HCT116 (cell line): ENCODE measurements at regions not wholly inside any gene's neighbourhood (a gene's known extent, or its start where the extent isn't known, plus 50 kb on each side); places are given as distances from the start of the nearest gene placed in this dataset.

Experiments used
- ATAC-seq: fragments of 200-7000 bp; cut with Tn5 transposase; 2 replicates; pipeline ENCODE4 v1.9.1; 2020; ENCODE audit warnings: mild to moderate bottlenecking, moderate library complexity
- BruUV-seq: library from RNA; stranded (reverse); fragments of 400-500 nt; replicated peaks from 2 replicates; lab custom pipeline; 2021; lab: Mats Ljungman, UMichigan
- CTCF ChIA-PET: fragments of 300-600 bp; sonication (Branson Sonifier 250); formaldehyde crosslinking; loops from one replicate; lab custom pipeline; 2021; ENCODE audit warnings: antibody characterized with exemption; lab: Charles Lee
- POLR2A ChIA-PET: fragments of 300-600, 350-600 bp; sonication (Branson Sonifier 250); formaldehyde crosslinking; loops from one replicate; lab custom pipeline; 2021; ENCODE audit warnings: antibody characterized with exemption; lab: Charles Lee
- RAD21 ChIA-PET, 2 experiments: fragments of 300-600 bp; sonication (Branson Sonifier 250); formaldehyde crosslinking; loops; one replicate each; lab custom pipeline; 2023; ENCODE audit warnings: low total read pairs in 2 of 2; ENCODE audit not compliant: uncharacterized antibody in 2 of 2, unreplicated experiment in 2 of 2, low non-redundant PET in 1 of 2; lab: Charles Lee
- DNase-seq: peaks from one replicate; pipeline ENCODE4 v3.0.0-alpha.2; 2010; ENCODE audit warnings: low read depth, low spot score
- H2AFZ ChIP-seq: fragments of 200-600 bp; shearing (Covaris generic), sonication (generic); 2 replicates; pipeline ENCODE4 v1.6.1; 2017; ENCODE audit warnings: low read depth, mixed run types, mixed read lengths, antibody characterized with exemption, low read length; ENCODE audit not compliant: poor library complexity, severe bottlenecking
- H3K27ac ChIP-seq: 2 replicates; pipeline ENCODE4 v1.5.1; 2012; ENCODE audit warnings: low read depth, low read length
- H3K27me3 ChIP-seq: fragments of 200-600 bp; sonication (generic); 2 replicates; pipeline ENCODE4 v1.6.1; 2016; ENCODE audit warnings: mixed run types, low read length, mixed read lengths; ENCODE audit not compliant: insufficient read depth
- H3K36me3 ChIP-seq, 2 experiments: fragments of 200-500 bp in 1 of 2; fragments of 200-600 bp in 1 of 2; sonication (Bioruptor generic) in 1 of 2; sonication (generic) in 1 of 2; 2 replicates each; pipeline versions ENCODE4 v1.5.1 to v1.6.1; 2014 to 2016; ENCODE audit warnings: low read length in 2 of 2, inconsistent platforms in 1 of 2, mixed read lengths in 1 of 2, mixed run types in 1 of 2; ENCODE audit not compliant: insufficient read depth in 2 of 2, control insufficient read depth in 1 of 2
- H3K4me1 ChIP-seq, 2 experiments: fragments of 200-600 bp in 1 of 2; sonication (generic) in 1 of 2; 2 replicates each; pipeline versions ENCODE4 v1.5.1 to v1.6.1; 2012 to 2017; ENCODE audit warnings: low read length in 2 of 2, inconsistent platforms in 1 of 2, mild to moderate bottlenecking in 1 of 2, mixed read lengths in 1 of 2, mixed run types in 1 of 2, moderate library complexity in 1 of 2; ENCODE audit not compliant: insufficient read depth in 2 of 2, control insufficient read depth in 1 of 2
- H3K4me2 ChIP-seq: fragments of 200-600 bp; sonication (generic); 2 replicates; pipeline ENCODE4 v1.6.1; 2017; ENCODE audit warnings: mixed run types, low read length, mixed read lengths
- H3K4me3 ChIP-seq, 2 experiments: fragments of 200-600 bp in 1 of 2; sonication (generic) in 1 of 2; replicated peaks in 1 of 2; 2 replicates each; pipeline ENCODE4 v1.5.1; 2011 to 2016; ENCODE audit warnings: low read length in 2 of 2, control low read depth in 1 of 2, low read depth in 1 of 2, mild to moderate bottlenecking in 1 of 2, mixed read lengths in 1 of 2, mixed run types in 1 of 2
- H3K79me2 ChIP-seq: fragments of 200-600 bp; sonication (generic); 2 replicates; pipeline ENCODE4 v1.6.1; 2017; ENCODE audit warnings: mild to moderate bottlenecking, mixed run types, low read length, moderate library complexity, mixed read lengths; ENCODE audit not compliant: insufficient read depth
- H3K9ac ChIP-seq: fragments of 200-600 bp; sonication (generic); 2 replicates; pipeline ENCODE4 v1.6.1; 2016; ENCODE audit warnings: low read length, mixed read lengths
- H3K9me2 ChIP-seq: fragments of 200-600 bp; sonication (generic), shearing (Covaris generic); 2 replicates; pipeline ENCODE4 v1.6.1; 2017; ENCODE audit warnings: mixed run types, mild to moderate bottlenecking, moderate library complexity; ENCODE audit not compliant: insufficient read depth
- H3K9me3 ChIP-seq, 2 experiments: fragments of 200-500 bp in 1 of 2; fragments of 200-600 bp in 1 of 2; sonication (Bioruptor generic) in 1 of 2; sonication (generic) in 1 of 2; 2 replicates each; pipeline ENCODE4 v1.6.1; 2014 to 2017; ENCODE audit warnings: low read length in 2 of 2, mixed read lengths in 2 of 2, inconsistent platforms in 1 of 2, low read depth in 1 of 2, mild to moderate bottlenecking in 1 of 2, mixed run types in 1 of 2, moderate library complexity in 1 of 2; ENCODE audit not compliant: control insufficient read depth in 1 of 2, insufficient read depth in 1 of 2
- H4K20me1 ChIP-seq: fragments of 200-600 bp; sonication (generic), shearing (Covaris generic); 2 replicates; pipeline ENCODE4 v1.6.1; 2017; ENCODE audit warnings: mixed run types, mild to moderate bottlenecking, moderate library complexity; ENCODE audit not compliant: insufficient read depth
- CBX3 ChIP-seq: IDR thresholded peaks from 2 replicates; pipeline ENCODE4 v1.6.1; 2012; ENCODE audit warnings: low read depth
- CEBPB ChIP-seq: IDR thresholded peaks from 2 replicates; pipeline ENCODE4 v1.6.1; 2012; ENCODE audit warnings: low read depth
- EGR1 ChIP-seq: IDR thresholded peaks from 2 replicates; pipeline ENCODE4 v1.6.1; 2012; ENCODE audit warnings: low read depth
- EZH2phosphoT487 ChIP-seq: fragments of 200-600 bp; IDR thresholded peaks from 2 replicates; pipeline ENCODE4 v1.6.1; 2018; ENCODE audit warnings: antibody characterized with exemption, borderline replicate concordance
- FOSL1 ChIP-seq: IDR thresholded peaks from 2 replicates; pipeline ENCODE4 v1.6.1; 2012; ENCODE audit warnings: low read depth
- POLR2A ChIP-seq: IDR thresholded peaks from 2 replicates; pipeline ENCODE4 v1.7.0; 2011; ENCODE audit warnings: borderline replicate concordance; ENCODE audit not compliant: insufficient read depth, insufficient read length; ENCODE audit errors: extremely low read depth
- POLR2AphosphoS5 ChIP-seq: IDR thresholded peaks from 2 replicates; pipeline ENCODE4 v1.6.1; 2011; ENCODE audit warnings: mild to moderate bottlenecking, low read depth, low read length, moderate library complexity
- RAD21 ChIP-seq: IDR thresholded peaks from 2 replicates; pipeline ENCODE4 v1.6.1; 2012; ENCODE audit warnings: low read depth, mild to moderate bottlenecking
- SP1 ChIP-seq: IDR thresholded peaks from 2 replicates; pipeline ENCODE4 v1.6.1; 2012; ENCODE audit warnings: low read depth
- SRF ChIP-seq: IDR thresholded peaks from 2 replicates; pipeline ENCODE4 v1.6.1; 2012; ENCODE audit warnings: low read depth
- TCF7L2 ChIP-seq: IDR thresholded peaks from 2 replicates; pipeline ENCODE4 v1.7.0; 2011; ENCODE audit warnings: borderline replicate concordance, inconsistent platforms; ENCODE audit not compliant: insufficient read depth, insufficient read length; ENCODE audit errors: extremely low read depth
- YY1 ChIP-seq: IDR thresholded peaks from 2 replicates; pipeline ENCODE4 v1.6.1; 2011; ENCODE audit warnings: low read length, low read depth, moderate library complexity, mild to moderate bottlenecking; ENCODE audit not compliant: insufficient replicate concordance; ENCODE audit errors: extremely low read depth
- ZNF274 ChIP-seq: fragments of 200-500 bp; sonication (Bioruptor generic); IDR thresholded peaks from 2 replicates; pipeline ENCODE4 v1.6.1; 2014; ENCODE audit warnings: mild to moderate bottlenecking, low read depth, low read length, inconsistent platforms
- intact Hi-C: fragments of 100-400 bp; cut with micrococcal nuclease; formaldehyde crosslinking; loops from 2 replicates; pipeline ENCODE4 v1.10.0; 2022
- TF ChIP-seq, protein P1 (sequence below): IDR thresholded peaks from 2 replicates; pipeline ENCODE4 v1.6.1; 2012; ENCODE audit warnings: low read depth
- TF ChIP-seq, protein P2 (sequence below), 3 experiments: fragments of 200-600 bp in 1 of 3; sonication (generic) in 1 of 3; IDR thresholded peaks in 2 of 3; conservative IDR thresholded peaks in 1 of 3; 2 replicates each; pipeline ENCODE4 v1.5.1; 2012 to 2017; ENCODE audit warnings: low read depth in 2 of 3, low read length in 2 of 3, antibody characterized with exemption in 1 of 3, borderline replicate concordance in 1 of 3, control low read depth in 1 of 3, mild to moderate bottlenecking in 1 of 3, mixed read lengths in 1 of 3, mixed run types in 1 of 3, moderate library complexity in 1 of 3; ENCODE audit not compliant: insufficient read depth in 1 of 3

- TF ChIP-seq, protein P1, sequence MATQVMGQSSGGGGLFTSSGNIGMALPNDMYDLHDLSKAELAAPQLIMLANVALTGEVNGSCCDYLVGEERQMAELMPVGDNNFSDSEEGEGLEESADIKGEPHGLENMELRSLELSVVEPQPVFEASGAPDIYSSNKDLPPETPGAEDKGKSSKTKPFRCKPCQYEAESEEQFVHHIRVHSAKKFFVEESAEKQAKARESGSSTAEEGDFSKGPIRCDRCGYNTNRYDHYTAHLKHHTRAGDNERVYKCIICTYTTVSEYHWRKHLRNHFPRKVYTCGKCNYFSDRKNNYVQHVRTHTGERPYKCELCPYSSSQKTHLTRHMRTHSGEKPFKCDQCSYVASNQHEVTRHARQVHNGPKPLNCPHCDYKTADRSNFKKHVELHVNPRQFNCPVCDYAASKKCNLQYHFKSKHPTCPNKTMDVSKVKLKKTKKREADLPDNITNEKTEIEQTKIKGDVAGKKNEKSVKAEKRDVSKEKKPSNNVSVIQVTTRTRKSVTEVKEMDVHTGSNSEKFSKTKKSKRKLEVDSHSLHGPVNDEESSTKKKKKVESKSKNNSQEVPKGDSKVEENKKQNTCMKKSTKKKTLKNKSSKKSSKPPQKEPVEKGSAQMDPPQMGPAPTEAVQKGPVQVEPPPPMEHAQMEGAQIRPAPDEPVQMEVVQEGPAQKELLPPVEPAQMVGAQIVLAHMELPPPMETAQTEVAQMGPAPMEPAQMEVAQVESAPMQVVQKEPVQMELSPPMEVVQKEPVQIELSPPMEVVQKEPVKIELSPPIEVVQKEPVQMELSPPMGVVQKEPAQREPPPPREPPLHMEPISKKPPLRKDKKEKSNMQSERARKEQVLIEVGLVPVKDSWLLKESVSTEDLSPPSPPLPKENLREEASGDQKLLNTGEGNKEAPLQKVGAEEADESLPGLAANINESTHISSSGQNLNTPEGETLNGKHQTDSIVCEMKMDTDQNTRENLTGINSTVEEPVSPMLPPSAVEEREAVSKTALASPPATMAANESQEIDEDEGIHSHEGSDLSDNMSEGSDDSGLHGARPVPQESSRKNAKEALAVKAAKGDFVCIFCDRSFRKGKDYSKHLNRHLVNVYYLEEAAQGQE, result no peak
- no peak for TF ChIP-seq RAD21
- no peak for TF ChIP-seq CEBPB
- TF ChIP-seq EGR1, result no peak
- no peak for TF ChIP-seq SRF
- TF ChIP-seq, protein P2, sequence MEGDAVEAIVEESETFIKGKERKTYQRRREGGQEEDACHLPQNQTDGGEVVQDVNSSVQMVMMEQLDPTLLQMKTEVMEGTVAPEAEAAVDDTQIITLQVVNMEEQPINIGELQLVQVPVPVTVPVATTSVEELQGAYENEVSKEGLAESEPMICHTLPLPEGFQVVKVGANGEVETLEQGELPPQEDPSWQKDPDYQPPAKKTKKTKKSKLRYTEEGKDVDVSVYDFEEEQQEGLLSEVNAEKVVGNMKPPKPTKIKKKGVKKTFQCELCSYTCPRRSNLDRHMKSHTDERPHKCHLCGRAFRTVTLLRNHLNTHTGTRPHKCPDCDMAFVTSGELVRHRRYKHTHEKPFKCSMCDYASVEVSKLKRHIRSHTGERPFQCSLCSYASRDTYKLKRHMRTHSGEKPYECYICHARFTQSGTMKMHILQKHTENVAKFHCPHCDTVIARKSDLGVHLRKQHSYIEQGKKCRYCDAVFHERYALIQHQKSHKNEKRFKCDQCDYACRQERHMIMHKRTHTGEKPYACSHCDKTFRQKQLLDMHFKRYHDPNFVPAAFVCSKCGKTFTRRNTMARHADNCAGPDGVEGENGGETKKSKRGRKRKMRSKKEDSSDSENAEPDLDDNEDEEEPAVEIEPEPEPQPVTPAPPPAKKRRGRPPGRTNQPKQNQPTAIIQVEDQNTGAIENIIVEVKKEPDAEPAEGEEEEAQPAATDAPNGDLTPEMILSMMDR (IDR thresholded peaks at IDR 0.05 in 2 of 3, conservative IDR thresholded peaks at IDR 0.05 in 1 of 3; ENCODE audit: borderline replicate concordance in 1 of 3, insufficient read depth in 1 of 3, low read depth in 2 of 3, low read length in 2 of 3), result no peak
These were observed 108.8 kb upstream of the NEDD9 start (continued) for GRCh38 chr6:11341303-11341702.

DNA sequence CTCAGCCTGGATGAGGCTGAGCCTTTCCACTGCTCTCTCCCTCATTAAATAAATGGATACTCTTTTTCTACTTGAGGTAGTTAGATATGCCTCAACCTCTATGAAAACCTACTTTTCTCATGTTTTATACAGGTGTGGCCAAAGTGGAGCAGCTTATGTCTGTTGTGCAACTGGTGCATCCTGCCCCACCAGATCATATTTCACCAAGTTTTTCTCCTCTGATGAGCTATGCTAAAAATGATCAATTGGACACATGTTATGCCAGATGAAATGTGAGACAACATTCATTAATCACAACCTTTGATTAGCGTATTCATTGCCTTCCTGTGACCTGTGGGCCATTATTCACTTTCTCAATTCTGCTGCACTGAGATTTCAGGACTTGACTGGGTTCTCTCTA lies 106.9 kb upstream of the NEDD9 start:
- no peak overlapping the region for H3K27ac ChIP-seq
- BruUV-seq, result no TSS peak
- H3K4me1 ChIP-seq, result peaks cover 4 to 11% of the 10 kb centered on the region in 2 experiments; a peak in 3 of 4 replicates
- no peak overlapping the region for H3K4me3 ChIP-seq
- TF ChIP-seq CBX3 (no peak), TCF7L2 (no peak), EZH2phosphoT487 (no peak), POLR2AphosphoS5 (no peak), POLR2A (no peak), ZNF274 (no peak), FOSL1 (no peak), YY1 (no peak), SP1 (no peak)
- TF ChIP-seq, protein P1, result no peak
- no peak overlapping the region for H3K4me2 ChIP-seq
- ATAC-seq, result no peak
- no peaks in the 10 kb centered on the region for H3K9me3 ChIP-seq
- no peaks in the 10 kb centered on the region for H3K27me3 ChIP-seq
- H3K36me3 ChIP-seq, result no peaks in the 10 kb centered on the region
- ChIA-PET POLR2A (no interaction called here), CTCF (no interaction called here), RAD21 (no interaction called here)
- H3K79me2 ChIP-seq, result no peaks in the 10 kb centered on the region
- no peak for DNase-seq
- no peak overlapping the region for H2AFZ ChIP-seq
- no peaks in the 10 kb centered on the region for H3K9me2 ChIP-seq
- no peaks in the 10 kb centered on the region for H4K20me1 ChIP-seq
- intact Hi-C loops, result no loop called here
- no peak overlapping the region for H3K9ac ChIP-seq
